ENCODE measurements at regions not wholly inside any gene's neighbourhood (a gene's known extent, or its start where the extent isn't known, plus 50 kb on each side); places are given as distances from the start of the nearest gene placed in this dataset.

GRCh38 chr6:9841886-9842725 is 572.8 kb downstream of the TFAP2A start:
- CTCF ChIA-PET, result no interaction called here
- BruUV-seq (replicated peaks), result no TSS peak
- ATAC-seq (no peak), DNase-seq (no peak)
- Histone ChIP-seq H3K4me3 (ENCODE audit: low read length) (no peak overlapping the region), H3K9me3 (ENCODE audit: low read length) (0 out of 2 replicates have a peak, but pooled peaks cover 11% of the 10 kb centered on the region), H3K9ac (ENCODE audit: low read length) (no peak overlapping the region), H3K36me3 (ENCODE audit: low read depth, low read length) (no peaks in the 10 kb centered on the region; the same call in 1 of the 2 replicates), H3F3A (ENCODE audit: low read length, unreplicated experiment) (no peaks in the 10 kb centered on the region), H3K27ac (ENCODE audit: low read length) (no peak overlapping the region), H3K27me3 (ENCODE audit: low read length) (0 out of 2 replicates have a peak, but pooled peaks cover 4% of the 10 kb centered on the region), H2AFZ (ENCODE audit: low read length) (no peak overlapping the region), H3K4me2 (ENCODE audit: low read length) (no peak overlapping the region), H3K79me2 (ENCODE audit: low read length) (no peaks in the 10 kb centered on the region), H4K20me1 (ENCODE audit: low read length) (no peaks in the 10 kb centered on the region), H3K9me2 (replicated peaks; ENCODE audit: low read length) (no peaks in the 10 kb centered on the region), H3K4me1 (ENCODE audit: insufficient read depth, low read length) (no peaks in the 10 kb centered on the region)
- POLR2A ChIA-PET (ENCODE audit: unreplicated experiment), result no interaction called here
- intact Hi-C loops (cut with micrococcal nuclease), result no loop called here
- TF ChIP-seq CTCF (conservative IDR thresholded peaks at IDR 0.05; ENCODE audit: low read depth, low read length) (no peak), EZH2phosphoT487 (IDR thresholded peaks at IDR 0.05; ENCODE audit: borderline replicate concordance, low read length) (no peak), EZH2 (IDR thresholded peaks at IDR 0.05; ENCODE audit: low read length, unreplicated experiment) (no peak)

DNA sequence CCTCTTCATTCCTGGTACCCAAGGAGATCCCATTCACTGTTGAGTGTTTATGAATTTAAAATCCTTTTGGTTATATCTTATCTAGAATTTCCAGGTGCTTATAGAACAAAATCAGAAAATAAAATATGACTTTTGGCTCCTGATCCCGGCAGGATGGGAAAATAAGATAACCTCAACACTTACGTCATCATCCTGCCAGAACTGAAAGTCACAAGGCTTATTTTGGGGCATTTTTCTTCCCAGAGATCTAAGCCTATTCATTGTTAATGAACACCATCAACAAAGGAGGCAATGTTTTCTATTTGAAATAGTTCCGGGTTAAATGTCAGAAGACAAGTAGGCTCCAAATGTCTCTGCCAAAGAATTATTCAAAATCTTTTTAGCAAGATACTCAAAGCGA is 580.6 kb downstream of the TFAP2A start:
- Histone ChIP-seq H3K9me2 (replicated peaks; ENCODE audit: low read length) (no peaks in the 10 kb centered on the region), H3K9me3 (ENCODE audit: low read length) (no peaks in the 10 kb centered on the region), H4K20me1 (ENCODE audit: low read length) (no peaks in the 10 kb centered on the region), H2AFZ (ENCODE audit: low read length) (no peak overlapping the region), H3K36me3 (ENCODE audit: low read depth, low read length) (no peaks in the 10 kb centered on the region), H3K9ac (ENCODE audit: low read length) (no peak overlapping the region), H3F3A (ENCODE audit: low read length, unreplicated experiment) (no peaks in the 10 kb centered on the region), H3K27ac (ENCODE audit: low read length) (no peak overlapping the region), H3K4me3 (ENCODE audit: low read length) (no peak overlapping the region), H3K79me2 (ENCODE audit: low read length) (no peaks in the 10 kb centered on the region), H3K4me2 (ENCODE audit: low read length) (no peak overlapping the region), H3K4me1 (ENCODE audit: insufficient read depth, low read length) (no peaks in the 10 kb centered on the region), H3K27me3 (ENCODE audit: low read length) (peaks cover 16% of the 10 kb centered on the region; the same call in 1 of the 2 replicates)
- DNase-seq, result no peak
- ChIA-PET POLR2A (ENCODE audit: unreplicated experiment) (no interaction called here), CTCF (no interaction called here)
- ATAC-seq, result no peak
- no peak for TF ChIP-seq EZH2phosphoT487 (IDR thresholded peaks at IDR 0.05; ENCODE audit: borderline replicate concordance, low read length)
- TF ChIP-seq EZH2 (IDR thresholded peaks at IDR 0.05; ENCODE audit: low read length, unreplicated experiment), result no peak
- TF ChIP-seq CTCF (conservative IDR thresholded peaks at IDR 0.05; ENCODE audit: low read depth, low read length), result no peak
- intact Hi-C loops (cut with micrococcal nuclease), result no loop called here
- BruUV-seq (replicated peaks), result no TSS peak

DNA sequence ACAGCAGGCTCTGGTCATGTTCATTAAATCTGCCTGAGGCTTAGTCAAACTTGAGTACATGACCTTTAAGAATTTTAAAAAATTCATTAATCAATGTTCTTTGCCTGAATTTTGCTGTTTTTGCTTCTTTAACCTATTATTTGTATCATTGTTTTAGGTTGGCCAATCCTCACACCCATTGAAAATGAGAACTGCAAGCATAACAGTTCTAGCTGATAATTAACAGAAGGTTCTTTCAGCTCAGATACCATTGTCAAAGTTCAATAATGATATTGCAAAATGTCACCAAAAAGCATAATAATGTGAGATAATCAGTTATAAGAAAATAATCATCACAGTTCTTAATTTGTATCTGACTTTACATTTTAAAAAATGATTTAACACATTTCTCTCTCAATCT is 583.1 kb downstream of the TFAP2A start:
- intact Hi-C loops (cut with micrococcal nuclease), result no loop called here
- H3K27me3 ChIP-seq (ENCODE audit: low read length), result peaks cover 16% of the 10 kb centered on the region; the same call in 1 of the 2 replicates
- no TSS peak for BruUV-seq (replicated peaks)

More for the DNA sequence above, 583.1 kb downstream of the TFAP2A start:
- Histone ChIP-seq H3K36me3 (ENCODE audit: low read depth, low read length) (no peaks in the 10 kb centered on the region), H3F3A (ENCODE audit: low read length, unreplicated experiment) (no peaks in the 10 kb centered on the region), H3K9me2 (replicated peaks; ENCODE audit: low read length) (no peaks in the 10 kb centered on the region), H2AFZ (ENCODE audit: low read length) (no peak overlapping the region), H3K4me1 (ENCODE audit: insufficient read depth, low read length) (no peaks in the 10 kb centered on the region), H3K9ac (ENCODE audit: low read length) (no peak overlapping the region), H3K4me2 (ENCODE audit: low read length) (no peak overlapping the region), H4K20me1 (ENCODE audit: low read length) (no peaks in the 10 kb centered on the region), H3K79me2 (ENCODE audit: low read length) (no peaks in the 10 kb centered on the region), H3K4me3 (ENCODE audit: low read length) (no peak overlapping the region), H3K9me3 (ENCODE audit: low read length) (no peaks in the 10 kb centered on the region), H3K27ac (ENCODE audit: low read length) (no peak overlapping the region)
- POLR2A ChIA-PET (ENCODE audit: unreplicated experiment), result no interaction called here
- CTCF ChIA-PET, result no interaction called here
- DNase-seq (no peak), ATAC-seq (no peak)
- TF ChIP-seq CTCF (conservative IDR thresholded peaks at IDR 0.05; ENCODE audit: low read depth, low read length), result no peak
- no peak for TF ChIP-seq EZH2phosphoT487 (IDR thresholded peaks at IDR 0.05; ENCODE audit: borderline replicate concordance, low read length)
- no peak for TF ChIP-seq EZH2 (IDR thresholded peaks at IDR 0.05; ENCODE audit: low read length, unreplicated experiment)

Data from PC-3 (cell line).